ENCODE measurements at regions not wholly inside any gene's neighbourhood (a gene's known extent, or its start where the extent isn't known, plus 50 kb on each side); places are given as distances from the start of the nearest gene placed in this dataset.
"Not testable (repeated sequence)": the region's sequence is repeated elsewhere in the genome, so short reads cannot be mapped to it uniquely, and the experiment has no call there.

DNA sequence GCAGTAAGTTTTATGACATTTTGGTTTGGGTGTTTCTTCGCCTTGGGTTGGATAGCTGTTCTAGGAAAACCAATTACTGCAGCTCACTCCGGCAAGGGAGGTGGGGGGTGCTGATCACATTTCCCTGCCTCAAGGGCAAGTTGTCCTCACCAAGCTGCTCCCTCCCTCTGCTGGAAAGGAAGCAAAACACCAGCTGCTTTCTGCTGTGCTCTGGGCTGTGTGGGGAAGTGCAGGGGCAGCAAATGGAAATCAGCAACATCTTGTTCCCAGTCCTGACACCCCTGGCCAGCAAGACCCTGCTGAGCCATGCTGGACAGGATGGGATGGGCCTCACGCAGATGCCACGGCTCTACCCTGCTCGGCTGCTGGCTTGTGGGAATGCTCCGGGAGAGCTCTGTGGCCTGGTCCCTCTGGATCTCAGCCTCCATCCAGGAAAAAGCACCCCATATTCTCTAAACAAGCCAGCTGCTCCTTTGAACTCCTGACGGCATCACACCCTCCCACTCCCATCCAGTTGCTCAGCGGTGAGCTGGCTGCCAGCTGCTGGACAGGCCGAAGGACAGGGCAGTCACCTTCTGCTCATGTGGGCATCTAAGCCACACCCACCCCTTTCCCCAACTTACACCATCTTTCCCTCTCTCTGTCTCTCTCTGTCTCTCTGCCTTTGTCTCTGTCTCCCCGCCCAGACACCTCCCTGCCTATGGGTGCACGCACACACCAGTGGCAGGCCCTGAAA is 52.4 kb upstream of the EIF5 start (continued):
- TF ChIP-seq ZNF654 (tag by site-specific recombination; IDR thresholded peaks at IDR 0.05; ENCODE audit: low read depth), result 0 out of 2 replicates have a peak, but pooled peaks have one; percentile 25

DNA sequence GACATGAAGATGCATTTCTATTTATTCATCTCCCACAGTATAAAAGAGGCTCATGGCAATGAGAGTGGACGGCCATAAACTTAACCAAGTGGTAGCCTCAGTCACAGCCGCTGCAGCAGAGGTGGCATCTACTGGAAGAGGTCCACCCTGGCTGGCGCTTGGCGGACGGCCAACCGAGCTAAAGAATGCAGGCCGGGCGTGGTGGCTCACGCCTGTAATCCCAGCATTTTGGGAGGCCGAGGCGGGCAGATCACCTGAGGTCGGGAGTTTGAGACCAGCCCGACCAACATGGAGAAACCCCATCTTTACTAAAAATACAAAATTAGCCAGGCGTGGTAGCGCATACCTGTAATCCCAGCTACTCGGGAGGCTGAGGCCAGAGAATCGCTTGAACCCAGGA is 51.7 kb upstream of the EIF5 start:
- POLR2A ChIA-PET; CTCF ChIA-PET; H3K4me1 ChIP-seq (ENCODE audit: control insufficient read depth, insufficient read depth, low read length); H3K9me3 ChIP-seq (ENCODE audit: control insufficient read depth, insufficient read depth, low read depth, low read length); H3K4me3 ChIP-seq (ENCODE audit: low read depth, low read length); H3K27ac ChIP-seq (ENCODE audit: extremely low read depth, low read depth, low read length); H3K36me3 ChIP-seq (ENCODE audit: control insufficient read depth in 2 of 2, insufficient read depth in 1 of 2, low read length in 2 of 2): not testable (repeated sequence)

DNA sequence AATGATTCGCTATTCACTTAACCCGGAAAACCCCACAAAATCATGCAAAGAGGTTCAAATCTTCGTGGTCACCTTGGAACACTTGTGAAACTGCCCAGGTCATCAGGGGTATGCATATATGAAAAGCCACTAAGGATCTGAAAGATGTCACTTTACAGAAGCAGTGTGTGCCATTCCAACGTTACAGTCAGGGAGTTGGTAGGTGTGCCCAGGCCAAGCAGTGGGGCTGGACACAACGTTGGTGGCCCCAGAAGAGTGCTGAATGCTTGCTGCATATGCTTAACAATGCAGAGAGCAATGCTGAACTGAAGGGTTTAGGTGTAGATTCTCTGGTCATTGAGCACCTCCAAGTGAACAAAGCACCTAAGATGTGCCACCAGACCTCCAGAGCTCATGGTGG is 51.1 kb upstream of the EIF5 start:
- ChIA-PET POLR2A (no interaction called here), CTCF (no interaction called here)
- TF ChIP-seq SALL2 (tag by site-specific recombination; IDR thresholded peaks at IDR 0.05; ENCODE audit: borderline replicate concordance) (no peak), SETDB1 (IDR thresholded peaks at IDR 0.05; ENCODE audit: insufficient read length, low read length) (no peak), ZNF473 (tag by site-specific recombination; IDR thresholded peaks at IDR 0.05) (no peak)
- TF ChIP-seq, protein P1, sequence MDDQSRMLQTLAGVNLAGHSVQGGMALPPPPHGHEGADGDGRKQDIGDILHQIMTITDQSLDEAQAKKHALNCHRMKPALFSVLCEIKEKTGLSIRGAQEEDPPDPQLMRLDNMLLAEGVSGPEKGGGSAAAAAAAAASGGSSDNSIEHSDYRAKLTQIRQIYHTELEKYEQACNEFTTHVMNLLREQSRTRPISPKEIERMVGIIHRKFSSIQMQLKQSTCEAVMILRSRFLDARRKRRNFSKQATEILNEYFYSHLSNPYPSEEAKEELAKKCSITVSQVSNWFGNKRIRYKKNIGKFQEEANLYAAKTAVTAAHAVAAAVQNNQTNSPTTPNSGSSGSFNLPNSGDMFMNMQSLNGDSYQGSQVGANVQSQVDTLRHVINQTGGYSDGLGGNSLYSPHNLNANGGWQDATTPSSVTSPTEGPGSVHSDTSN (CRISPR knock-in tag; IDR thresholded peaks at IDR 0.05), result no peak
- Histone ChIP-seq H3K36me3 (ENCODE audit: control insufficient read depth in 2 of 2, insufficient read depth in 1 of 2, low read length in 2 of 2) (no peaks in the 10 kb centered on the region), H3K9me3 (ENCODE audit: control insufficient read depth, insufficient read depth, low read depth, low read length) (no peaks in the 10 kb centered on the region), H3K27ac (ENCODE audit: extremely low read depth, low read depth, low read length) (no peak overlapping the region), H3K4me3 (ENCODE audit: low read depth, low read length) (no peak overlapping the region), H3K4me1 (ENCODE audit: control insufficient read depth, insufficient read depth, low read length) (no peaks in the 10 kb centered on the region)

DNA sequence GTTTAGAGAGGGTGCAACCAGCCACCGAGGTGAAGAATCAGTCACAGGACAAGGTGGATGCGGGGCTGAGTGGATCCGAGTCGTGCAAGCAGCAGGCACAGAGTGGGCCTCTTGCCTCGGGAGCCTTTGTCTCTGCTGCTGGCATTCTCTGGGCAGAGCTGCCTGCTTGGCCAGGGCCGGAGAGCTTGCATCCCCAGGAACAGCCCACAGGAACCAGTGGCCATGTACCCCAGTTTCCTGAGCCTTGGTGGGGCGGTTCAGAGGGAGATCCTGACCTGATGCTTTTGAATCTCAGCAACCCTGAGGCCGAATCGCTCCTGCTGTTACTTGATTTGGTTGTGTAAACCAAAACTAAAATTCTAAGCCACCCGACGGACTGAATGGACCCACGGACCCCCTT is 50.1 kb upstream of the EIF5 start:
- no peaks in the 10 kb centered on the region for H3K4me1 ChIP-seq (ENCODE audit: control insufficient read depth, insufficient read depth, low read length)
- ChIA-PET CTCF (interaction anchor here (1.3 to 1.8 kb wide), 2 partner anchors 9 to 179 kb away, joined by 7 to 11 read pairs; no protein-coding TSS in a partner anchor), POLR2A (no interaction called here)
- H3K4me3 ChIP-seq (ENCODE audit: low read depth, low read length), result no peak overlapping the region
- no peaks in the 10 kb centered on the region for H3K36me3 ChIP-seq (ENCODE audit: control insufficient read depth in 2 of 2, insufficient read depth in 1 of 2, low read length in 2 of 2)
- H3K9me3 ChIP-seq (ENCODE audit: control insufficient read depth, insufficient read depth, low read depth, low read length), result no peaks in the 10 kb centered on the region
- H3K27ac ChIP-seq (ENCODE audit: extremely low read depth, low read depth, low read length), result no peak overlapping the region
- TF ChIP-seq IKZF3 (tag by site-specific recombination; IDR thresholded peaks at IDR 0.05) (no peak), ZNF335 (tag by site-specific recombination; conservative IDR thresholded peaks at IDR 0.05) (no peak)
- TF ChIP-seq, protein P2, sequence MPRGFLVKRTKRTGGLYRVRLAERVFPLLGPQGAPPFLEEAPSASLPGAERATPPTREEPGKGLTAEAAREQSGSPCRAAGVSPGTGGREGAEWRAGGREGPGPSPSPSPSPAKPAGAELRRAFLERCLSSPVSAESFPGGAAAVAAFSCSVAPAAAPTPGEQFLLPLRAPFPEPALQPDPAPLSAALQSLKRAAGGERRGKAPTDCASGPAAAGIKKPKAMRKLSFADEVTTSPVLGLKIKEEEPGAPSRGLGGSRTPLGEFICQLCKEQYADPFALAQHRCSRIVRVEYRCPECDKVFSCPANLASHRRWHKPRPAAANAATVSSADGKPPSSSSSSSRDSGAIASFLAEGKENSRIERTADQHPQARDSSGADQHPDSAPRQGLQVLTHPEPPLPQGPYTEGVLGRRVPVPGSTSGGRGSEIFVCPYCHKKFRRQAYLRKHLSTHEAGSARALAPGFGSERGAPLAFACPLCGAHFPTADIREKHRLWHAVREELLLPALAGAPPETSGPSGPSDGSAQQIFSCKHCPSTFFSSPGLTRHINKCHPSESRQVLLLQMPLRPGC (tag by site-specific recombination; IDR thresholded peaks at IDR 0.05), result no peak

Data from HEK293 (cell line).